Fibroblast of the conjunctiva (primary cell): ENCODE measurements at regions not wholly inside any gene's neighbourhood (a gene's known extent, or its start where the extent isn't known, plus 50 kb on each side); places are given as distances from the start of the nearest gene placed in this dataset.
"Not testable (repeated sequence)": the region's sequence is repeated elsewhere in the genome, so short reads cannot be mapped to it uniquely, and the experiment has no call there.

Source experiments
- DNase-seq: peaks from one replicate; pipeline ENCODE4 v3.0.0-alpha.2; 2010; ENCODE audit warnings: low read depth

- no peak for DNase-seq
Measured at GRCh38 chr16:17011712-17012111, 459.0 kb downstream of the XYLT1 start.

- no peak for DNase-seq
Measured at GRCh38 chr16:17013038-17013437, 457.7 kb downstream of the XYLT1 start.

- DNase-seq = no peak
Measured at GRCh38 chr16:17014484-17015121, 456.2 kb downstream of the XYLT1 start.

- no peak for DNase-seq
Measured at GRCh38 chr16:17015702-17016101, 455.1 kb downstream of the XYLT1 start.

- no peak for DNase-seq
Measured at GRCh38 chr16:17017442-17017841, 453.3 kb downstream of the XYLT1 start.

- DNase-seq = no peak
Measured at GRCh38 chr16:17018585-17018939, 452.2 kb downstream of the XYLT1 start.

GRCh38 chr16:17019366-17019765 lies 451.4 kb downstream of the XYLT1 start:
- no peak for DNase-seq

- no peak for DNase-seq
Measured at GRCh38 chr16:17023606-17024005, 447.2 kb downstream of the XYLT1 start.

GRCh38 chr16:17024514-17024913 lies 446.2 kb downstream of the XYLT1 start:
- no peak for DNase-seq

- no peak for DNase-seq
Measured at GRCh38 chr16:17026600-17027242, 444.0 kb downstream of the XYLT1 start.

- no peak for DNase-seq
Measured at GRCh38 chr16:17027488-17028129, 443.2 kb downstream of the XYLT1 start.

- no peak for DNase-seq
Measured at GRCh38 chr16:17029602-17030350, 441.0 kb downstream of the XYLT1 start.

- DNase-seq = no peak
Measured at GRCh38 chr16:17031484-17032268, 439.1 kb downstream of the XYLT1 start.

GRCh38 chr16:17032332-17032731 lies 438.4 kb downstream of the XYLT1 start:
- DNase-seq = no peak

- no peak for DNase-seq
Measured at GRCh38 chr16:17034477-17035252, 436.1 kb downstream of the XYLT1 start.

- no peak for DNase-seq
Measured at GRCh38 chr16:17037499-17037898, 433.3 kb downstream of the XYLT1 start.

- no peak for DNase-seq
Measured at GRCh38 chr16:17038415-17038814, 432.3 kb downstream of the XYLT1 start.

- not testable (repeated sequence) for DNase-seq
Measured at GRCh38 chr16:17049109-17049508, 421.7 kb downstream of the XYLT1 start.

GRCh38 chr16:17050468-17050867 lies 420.3 kb downstream of the XYLT1 start:
- DNase-seq = no peak
